ENCODE measurements at regions not wholly inside any gene's neighbourhood (a gene's known extent, or its start where the extent isn't known, plus 50 kb on each side); places are given as distances from the start of the nearest gene placed in this dataset.

DNA sequence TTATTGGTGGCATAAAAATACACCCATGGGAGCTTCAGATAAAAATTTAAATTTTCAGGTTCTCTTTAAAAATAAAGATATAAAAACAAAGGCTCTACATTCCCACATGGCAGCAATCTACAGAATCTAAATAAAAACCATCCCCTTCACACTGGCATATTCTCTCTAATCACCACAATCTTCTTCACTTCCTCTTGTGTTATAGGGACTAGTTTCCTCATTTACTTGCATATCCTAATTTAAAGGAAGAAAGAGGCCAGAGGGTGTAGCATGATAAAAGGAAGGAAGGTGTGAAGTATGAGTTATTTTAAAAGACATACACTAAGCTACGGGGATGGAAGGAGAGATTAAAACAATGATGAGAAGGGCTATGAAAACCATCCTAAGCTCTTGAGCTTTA, 390.5 kb downstream of the ZNF608 start:
- in situ Hi-C loops (cut with MboI): no loop called here
- no peak for DNase-seq
- WGBS, 2 experiments (ENCODE audit: low coverage in 1 of 2, low lambda C conversion rate in 2 of 2, missing lambda C conversion rate in 2 of 2): 64 to 77% methylated on average over 1 of the region's 1 CpG

DNA sequence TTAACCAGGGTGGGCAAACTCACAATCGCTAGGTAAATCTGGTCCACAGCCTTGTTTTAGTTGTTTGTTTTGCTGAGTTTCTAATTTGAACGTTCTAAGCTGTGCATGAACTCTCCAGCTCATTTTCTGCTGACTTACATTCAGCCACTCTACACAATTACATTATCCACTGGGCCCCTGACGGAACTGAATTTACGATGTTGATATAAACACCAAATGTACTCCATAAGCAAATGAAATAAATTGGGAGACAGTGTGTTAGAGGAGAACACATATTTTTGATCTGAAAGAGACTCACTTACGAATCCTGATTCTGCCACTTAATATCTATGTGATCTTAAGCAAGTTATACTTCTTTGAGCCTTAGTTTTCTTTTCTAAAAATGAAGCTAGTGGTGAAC, 393.4 kb downstream of the ZNF608 start:
- TF ChIP-seq EZH2phosphoT487 (IDR thresholded peaks at IDR 0.05; ENCODE audit: insufficient read depth, low read depth) (no peak), EZH2 (IDR thresholded peaks at IDR 0.05; ENCODE audit: insufficient read depth, poor library complexity, severe bottlenecking) (no peak)
- Histone ChIP-seq H3K4me3 (no peak overlapping the region), H3F3A (ENCODE audit: insufficient read depth) (no peaks in the 10 kb centered on the region), H4K20me1 (ENCODE audit: insufficient read depth) (no peaks in the 10 kb centered on the region), H2AFZ (no peak overlapping the region), H3K9me2 (ENCODE audit: insufficient read depth) (no peaks in the 10 kb centered on the region), H3K27me3 (replicated peaks; ENCODE audit: insufficient read depth) (peaks cover 45% of the 10 kb centered on the region), H3K79me2 (ENCODE audit: insufficient read depth) (no peaks in the 10 kb centered on the region), H3K9ac (no peak overlapping the region), H3K9me3 (ENCODE audit: low read depth) (no peaks in the 10 kb centered on the region), H3K36me3 (ENCODE audit: low read depth) (no peaks in the 10 kb centered on the region), H3K4me1 (ENCODE audit: insufficient read depth) (no peaks in the 10 kb centered on the region), H3K27ac (no peak overlapping the region), H3K4me2 (ENCODE audit: unreplicated experiment) (no peak overlapping the region)
- in situ Hi-C loops (cut with MboI): no loop called here
- 66 to 73% methylated on average over 5 of the region's 5 CpGs for WGBS, 2 experiments (ENCODE audit: low coverage in 1 of 2, low lambda C conversion rate in 2 of 2, missing lambda C conversion rate in 2 of 2)
- DNase-seq: no peak

More for the DNA sequence above, 390.5 kb downstream of the ZNF608 start:
- H3K4me3 ChIP-seq: no peak overlapping the region
- H3K79me2 ChIP-seq (ENCODE audit: insufficient read depth): no peaks in the 10 kb centered on the region
- no peaks in the 10 kb centered on the region for H3F3A ChIP-seq (ENCODE audit: insufficient read depth)
- no peaks in the 10 kb centered on the region for H3K4me1 ChIP-seq (ENCODE audit: insufficient read depth)
- no peak overlapping the region for H2AFZ ChIP-seq
- H3K9me2 ChIP-seq (ENCODE audit: insufficient read depth): no peaks in the 10 kb centered on the region
- TF ChIP-seq EZH2phosphoT487 (IDR thresholded peaks at IDR 0.05; ENCODE audit: insufficient read depth, low read depth) (no peak), EZH2 (IDR thresholded peaks at IDR 0.05; ENCODE audit: insufficient read depth, poor library complexity, severe bottlenecking) (no peak)
- no peaks in the 10 kb centered on the region for H3K9me3 ChIP-seq (ENCODE audit: low read depth)
- H3K27ac ChIP-seq: no peak overlapping the region
- H3K27me3 ChIP-seq (replicated peaks; ENCODE audit: insufficient read depth): peaks cover 27% of the 10 kb centered on the region
- no peak overlapping the region for H3K9ac ChIP-seq
- no peaks in the 10 kb centered on the region for H4K20me1 ChIP-seq (ENCODE audit: insufficient read depth)
- no peak overlapping the region for H3K4me2 ChIP-seq (ENCODE audit: unreplicated experiment)
- no peaks in the 10 kb centered on the region for H3K36me3 ChIP-seq (ENCODE audit: low read depth)

DNA sequence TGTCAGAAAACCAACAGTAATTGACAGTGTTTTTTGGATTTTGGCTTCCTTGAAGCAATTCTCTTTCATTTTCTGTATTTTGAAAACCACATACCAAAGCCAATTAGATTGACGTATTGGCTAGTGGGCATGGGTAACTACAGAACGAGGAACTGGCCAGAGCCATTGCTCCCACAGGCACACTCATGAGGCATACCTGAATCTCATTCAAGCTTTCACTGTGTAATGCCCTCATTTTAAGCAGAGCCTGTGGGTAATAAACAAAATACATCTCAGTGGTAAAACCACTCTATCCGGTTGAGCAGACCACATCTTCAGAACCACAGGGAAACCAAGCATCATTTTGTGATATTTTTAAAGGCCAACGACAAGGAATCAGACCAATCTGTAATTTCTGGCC, 394.1 kb downstream of the ZNF608 start:
- in situ Hi-C loops (cut with MboI): no loop called here
- H3K4me2 ChIP-seq (ENCODE audit: unreplicated experiment): no peak overlapping the region
- no peaks in the 10 kb centered on the region for H3K9me2 ChIP-seq (ENCODE audit: insufficient read depth)
- H3K79me2 ChIP-seq (ENCODE audit: insufficient read depth): no peaks in the 10 kb centered on the region
- H3K4me1 ChIP-seq (ENCODE audit: insufficient read depth): no peaks in the 10 kb centered on the region
- no peaks in the 10 kb centered on the region for H3F3A ChIP-seq (ENCODE audit: insufficient read depth)
- no peak overlapping the region for H2AFZ ChIP-seq
- no peak for DNase-seq
- H4K20me1 ChIP-seq (ENCODE audit: insufficient read depth): no peaks in the 10 kb centered on the region
- H3K27me3 ChIP-seq (replicated peaks; ENCODE audit: insufficient read depth): peaks cover 47% of the 10 kb centered on the region
- no peak overlapping the region for H3K4me3 ChIP-seq
- WGBS, 2 experiments (ENCODE audit: low coverage in 1 of 2, low lambda C conversion rate in 2 of 2, missing lambda C conversion rate in 2 of 2): 61 to 64% methylated on average over 4 of the region's 4 CpGs
- TF ChIP-seq EZH2phosphoT487 (IDR thresholded peaks at IDR 0.05; ENCODE audit: insufficient read depth, low read depth) (no peak), EZH2 (IDR thresholded peaks at IDR 0.05; ENCODE audit: insufficient read depth, poor library complexity, severe bottlenecking) (no peak)
- no peaks in the 10 kb centered on the region for H3K36me3 ChIP-seq (ENCODE audit: low read depth)
- H3K9me3 ChIP-seq (ENCODE audit: low read depth): no peaks in the 10 kb centered on the region
- H3K27ac ChIP-seq: no peak overlapping the region
- H3K9ac ChIP-seq: no peak overlapping the region

DNA sequence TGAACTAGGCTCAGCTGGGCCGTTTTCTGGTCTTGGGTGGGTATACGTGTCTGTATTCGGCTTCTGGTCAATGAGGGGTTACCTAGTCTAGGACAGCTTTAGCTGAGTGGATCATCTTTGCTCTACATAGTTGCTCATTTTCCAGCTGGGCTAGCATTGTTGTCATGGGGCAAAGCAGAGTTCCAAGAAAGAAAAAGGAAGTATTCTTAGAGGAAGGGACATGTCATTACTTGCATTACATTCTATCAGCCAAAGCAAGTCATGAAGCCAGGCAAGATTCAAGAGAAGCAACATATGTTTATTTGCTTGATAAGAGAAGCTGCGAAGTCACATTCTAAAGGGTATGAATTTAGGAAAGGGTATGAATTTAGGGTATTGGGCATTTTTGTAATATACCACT, 396.5 kb downstream of the ZNF608 start:
- no peaks in the 10 kb centered on the region for H3K4me1 ChIP-seq (ENCODE audit: insufficient read depth)
- no peak overlapping the region for H3K4me3 ChIP-seq
- no peaks in the 10 kb centered on the region for H3K79me2 ChIP-seq (ENCODE audit: insufficient read depth)
- TF ChIP-seq EZH2phosphoT487 (IDR thresholded peaks at IDR 0.05; ENCODE audit: insufficient read depth, low read depth): no peak
- TF ChIP-seq EZH2 (IDR thresholded peaks at IDR 0.05; ENCODE audit: insufficient read depth, poor library complexity, severe bottlenecking): no peak
- peaks cover 52% of the 10 kb centered on the region for H3K27me3 ChIP-seq (replicated peaks; ENCODE audit: insufficient read depth)
- H3K27ac ChIP-seq: no peak overlapping the region
- in situ Hi-C loops (cut with MboI): no loop called here
- 80 to 85% methylated on average over 4 of the region's 4 CpGs for WGBS, 2 experiments (ENCODE audit: low coverage in 1 of 2, low lambda C conversion rate in 2 of 2, missing lambda C conversion rate in 2 of 2)
- no peaks in the 10 kb centered on the region for H3K9me3 ChIP-seq (ENCODE audit: low read depth)
- no peak for DNase-seq
- no peaks in the 10 kb centered on the region for H4K20me1 ChIP-seq (ENCODE audit: insufficient read depth)
- no peak overlapping the region for H3K4me2 ChIP-seq (ENCODE audit: unreplicated experiment)
- H3K9ac ChIP-seq: no peak overlapping the region
- H2AFZ ChIP-seq: no peak overlapping the region
- H3F3A ChIP-seq (ENCODE audit: insufficient read depth): no peaks in the 10 kb centered on the region
- H3K9me2 ChIP-seq (ENCODE audit: insufficient read depth): no peaks in the 10 kb centered on the region
- H3K36me3 ChIP-seq (ENCODE audit: low read depth): no peaks in the 10 kb centered on the region

DNA sequence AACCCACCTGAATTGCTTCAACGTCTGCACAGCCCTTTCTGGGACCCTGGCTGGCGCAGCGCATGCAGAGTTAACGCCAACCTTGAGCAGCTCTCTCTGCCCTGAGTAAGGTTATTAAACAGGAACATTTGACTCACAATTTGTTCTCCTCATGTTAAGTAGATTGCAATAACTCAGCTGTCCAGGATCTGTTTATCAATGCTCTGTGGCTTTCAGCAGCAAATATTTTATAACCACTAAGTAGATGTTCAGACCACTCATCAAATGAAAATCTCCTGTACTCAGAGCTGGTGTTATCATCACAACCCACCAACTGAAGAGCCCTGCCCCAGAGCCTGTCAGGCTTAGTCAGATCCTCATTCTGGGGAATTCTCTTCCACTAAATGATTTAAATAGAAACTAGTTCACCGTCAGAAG, 403.0 kb downstream of the ZNF608 start:
- in situ Hi-C loops (cut with MboI): no loop called here
- H3K27me3 ChIP-seq (replicated peaks; ENCODE audit: insufficient read depth): peaks cover 75% of the 10 kb centered on the region
- no peaks in the 10 kb centered on the region for H3K9me2 ChIP-seq (ENCODE audit: insufficient read depth)
- peak overlapping the region; percentile 59 for H3K4me2 ChIP-seq (ENCODE audit: unreplicated experiment)
- WGBS, 2 experiments (ENCODE audit: low coverage in 1 of 2, low lambda C conversion rate in 2 of 2, missing lambda C conversion rate in 2 of 2): 21 to 25% methylated on average over 5 of the region's 5 CpGs
- no peaks in the 10 kb centered on the region for H4K20me1 ChIP-seq (ENCODE audit: insufficient read depth)
- H3K27ac ChIP-seq: no peak overlapping the region
- peaks cover 17% of the 10 kb centered on the region; the same call in 1 of the 2 replicates for H3F3A ChIP-seq (ENCODE audit: insufficient read depth)
- H3K9ac ChIP-seq: no peak overlapping the region
- H3K36me3 ChIP-seq (ENCODE audit: low read depth): no peaks in the 10 kb centered on the region
- H3K9me3 ChIP-seq (ENCODE audit: low read depth): no peaks in the 10 kb centered on the region
- no peak overlapping the region; the same call in 1 of the 2 replicates for H3K4me3 ChIP-seq
- no peaks in the 10 kb centered on the region for H3K79me2 ChIP-seq (ENCODE audit: insufficient read depth)
- H3K4me1 ChIP-seq (ENCODE audit: insufficient read depth): peaks cover 16% of the 10 kb centered on the region
- no peak overlapping the region for H2AFZ ChIP-seq
- peak; percentile 69 for DNase-seq
- TF ChIP-seq EZH2 (IDR thresholded peaks at IDR 0.05; ENCODE audit: insufficient read depth, poor library complexity, severe bottlenecking): no peak
- peak; percentile 97 for TF ChIP-seq EZH2phosphoT487 (IDR thresholded peaks at IDR 0.05; ENCODE audit: insufficient read depth, low read depth)
